ENCODE measurements at regions not wholly inside any gene's neighbourhood (a gene's known extent, or its start where the extent isn't known, plus 50 kb on each side); places are given as distances from the start of the nearest gene placed in this dataset.

- no peak for DNase-seq (ENCODE audit: low spot score in 2 of 2)
- 85 to 91% methylated on average over 5 of the region's 5 CpGs for WGBS, 2 donors
- intact Hi-C loops (cut with DNase I; ENCODE audit: low total_unique reads), result no loop called here
- no peak overlapping the region for H3K4me3 ChIP-seq (ENCODE audit: low read depth, poor library complexity, severe bottlenecking)
- no peak for TF ChIP-seq CTCF (IDR thresholded peaks at IDR 0.05)
- no peak for TF ChIP-seq POLR2A (IDR thresholded peaks at IDR 0.05)
Measured at GRCh38 chr14:43956741-43957140, 550.3 kb downstream of the FSCB start.

GRCh38 chr14:43949400-43949799, 557.7 kb downstream of the FSCB start:
- WGBS, 2 donors, result 34 to 40% methylated on average over 3 of the region's 3 CpGs
- no peak overlapping the region for H3K4me3 ChIP-seq (ENCODE audit: low read depth, poor library complexity, severe bottlenecking)
- no peak for TF ChIP-seq POLR2A (IDR thresholded peaks at IDR 0.05)
- TF ChIP-seq CTCF (IDR thresholded peaks at IDR 0.05), result no peak
- DNase-seq (ENCODE audit: low spot score in 2 of 2), result no peak
- intact Hi-C loops (cut with DNase I; ENCODE audit: low total_unique reads), result no loop called here

GRCh38 chr14:43939836-43940235, 567.2 kb downstream of the FSCB start:
- no peak for DNase-seq (ENCODE audit: low spot score in 2 of 2)
- WGBS, 2 donors, result 82 to 91% methylated on average over 11 of the region's 11 CpGs
- intact Hi-C loops (cut with DNase I; ENCODE audit: low total_unique reads), result no loop called here
- H3K4me3 ChIP-seq (ENCODE audit: low read depth, poor library complexity, severe bottlenecking), result no peak overlapping the region
- TF ChIP-seq CTCF (IDR thresholded peaks at IDR 0.05), result no peak
- no peak for TF ChIP-seq POLR2A (IDR thresholded peaks at IDR 0.05)

- intact Hi-C loops (cut with DNase I; ENCODE audit: low total_unique reads), result no loop called here
- 90 to 91% methylated on average over 22 to 24 of the region's 25 CpGs for WGBS, 2 donors
- no peak for DNase-seq (ENCODE audit: low spot score in 2 of 2)
- TF ChIP-seq POLR2A (IDR thresholded peaks at IDR 0.05), result no peak
- no peak for TF ChIP-seq CTCF (IDR thresholded peaks at IDR 0.05)
- H3K4me3 ChIP-seq (ENCODE audit: low read depth, poor library complexity, severe bottlenecking), result no peak overlapping the region
Measured at GRCh38 chr14:43938588-43939281, 568.3 kb downstream of the FSCB start.

GRCh38 chr14:43937001-43937400, 570.1 kb downstream of the FSCB start:
- DNase-seq (ENCODE audit: low spot score in 2 of 2), result no peak
- WGBS, 2 donors, result 94 to 100% methylated on average over 2 of the region's 2 CpGs
- no peak for TF ChIP-seq POLR2A (IDR thresholded peaks at IDR 0.05)
- no peak for TF ChIP-seq CTCF (IDR thresholded peaks at IDR 0.05)
- H3K4me3 ChIP-seq (ENCODE audit: low read depth, poor library complexity, severe bottlenecking), result no peak overlapping the region
- intact Hi-C loops (cut with DNase I; ENCODE audit: low total_unique reads), result no loop called here

GRCh38 chr14:43934102-43934501, 573.0 kb downstream of the FSCB start:
- no peak for TF ChIP-seq CTCF (IDR thresholded peaks at IDR 0.05)
- TF ChIP-seq POLR2A (IDR thresholded peaks at IDR 0.05), result no peak
- 62 to 74% methylated on average over 1 of the region's 1 CpG for WGBS, 2 donors
- intact Hi-C loops (cut with DNase I; ENCODE audit: low total_unique reads), result no loop called here
- no peak for DNase-seq (ENCODE audit: low spot score in 2 of 2)
- no peak overlapping the region for H3K4me3 ChIP-seq (ENCODE audit: low read depth, poor library complexity, severe bottlenecking)

Measured in lower leg skin (tissue), 4 donors.